ENCODE measurements at regions not wholly inside any gene's neighbourhood (a gene's known extent, or its start where the extent isn't known, plus 50 kb on each side); places are given as distances from the start of the nearest gene placed in this dataset.
"Not testable (repeated sequence)": the region's sequence is repeated elsewhere in the genome, so short reads cannot be mapped to it uniquely, and the experiment has no call there.

GRCh38 chr17:27099266-27099665 is 194.6 kb upstream of the WSB1 start:
- not testable (repeated sequence) for DNase-seq

GRCh38 chr17:27104605-27105221 is 189.2 kb upstream of the WSB1 start:
- not testable (repeated sequence) for DNase-seq

- DNase-seq: no peak
These were observed 188.3 kb upstream of the WSB1 start for GRCh38 chr17:27105636-27106035.

- no peak for DNase-seq
These were observed 187.4 kb upstream of the WSB1 start for GRCh38 chr17:27106347-27106981.

- no peak for DNase-seq
These were observed 186.9 kb upstream of the WSB1 start for GRCh38 chr17:27106982-27107360.

GRCh38 chr17:27107386-27108328 is 186.3 kb upstream of the WSB1 start:
- DNase-seq: not testable (repeated sequence)

- no peak for DNase-seq
These were observed 184.6 kb upstream of the WSB1 start for GRCh38 chr17:27109346-27109745.

GRCh38 chr17:27153005-27153404 is 140.9 kb upstream of the WSB1 start:
- no peak for DNase-seq

GRCh38 chr17:27155866-27156265 is 138.0 kb upstream of the WSB1 start:
- DNase-seq: no peak

- no peak for DNase-seq
These were observed 136.6 kb upstream of the WSB1 start for GRCh38 chr17:27157297-27157696.

- no peak for DNase-seq
These were observed 136.0 kb upstream of the WSB1 start for GRCh38 chr17:27157898-27158297.

GRCh38 chr17:27158382-27158781 is 135.5 kb upstream of the WSB1 start:
- DNase-seq: no peak

GRCh38 chr17:27180322-27180721 is 113.6 kb upstream of the WSB1 start:
- no peak for DNase-seq

- not testable (repeated sequence) for DNase-seq
These were observed 112.5 kb upstream of the WSB1 start for GRCh38 chr17:27181379-27181925.

- no peak for DNase-seq
These were observed 112.0 kb upstream of the WSB1 start for GRCh38 chr17:27181935-27182334.

- not testable (repeated sequence) for DNase-seq
These were observed 96.4 kb upstream of the WSB1 start for GRCh38 chr17:27197505-27197904.

GRCh38 chr17:27199948-27200347 is 94.0 kb upstream of the WSB1 start:
- no peak for DNase-seq

- DNase-seq: no peak
These were observed 93.4 kb upstream of the WSB1 start for GRCh38 chr17:27200476-27200875.

GRCh38 chr17:27203241-27203640 is 90.7 kb upstream of the WSB1 start:
- DNase-seq: no peak

- DNase-seq: no peak
These were observed 87.5 kb upstream of the WSB1 start for GRCh38 chr17:27206447-27206846.

- DNase-seq: no peak
These were observed 86.8 kb upstream of the WSB1 start for GRCh38 chr17:27207073-27207513.

- not testable (repeated sequence) for DNase-seq
These were observed 85.5 kb upstream of the WSB1 start for GRCh38 chr17:27208370-27208769.

- DNase-seq: no peak
These were observed 84.6 kb upstream of the WSB1 start for GRCh38 chr17:27209316-27209715.
